ENCODE measurements at regions not wholly inside any gene's neighbourhood (a gene's known extent, or its start where the extent isn't known, plus 50 kb on each side); places are given as distances from the start of the nearest gene placed in this dataset.
"Not testable (repeated sequence)": the region's sequence is repeated elsewhere in the genome, so short reads cannot be mapped to it uniquely, and the experiment has no call there.

DNA sequence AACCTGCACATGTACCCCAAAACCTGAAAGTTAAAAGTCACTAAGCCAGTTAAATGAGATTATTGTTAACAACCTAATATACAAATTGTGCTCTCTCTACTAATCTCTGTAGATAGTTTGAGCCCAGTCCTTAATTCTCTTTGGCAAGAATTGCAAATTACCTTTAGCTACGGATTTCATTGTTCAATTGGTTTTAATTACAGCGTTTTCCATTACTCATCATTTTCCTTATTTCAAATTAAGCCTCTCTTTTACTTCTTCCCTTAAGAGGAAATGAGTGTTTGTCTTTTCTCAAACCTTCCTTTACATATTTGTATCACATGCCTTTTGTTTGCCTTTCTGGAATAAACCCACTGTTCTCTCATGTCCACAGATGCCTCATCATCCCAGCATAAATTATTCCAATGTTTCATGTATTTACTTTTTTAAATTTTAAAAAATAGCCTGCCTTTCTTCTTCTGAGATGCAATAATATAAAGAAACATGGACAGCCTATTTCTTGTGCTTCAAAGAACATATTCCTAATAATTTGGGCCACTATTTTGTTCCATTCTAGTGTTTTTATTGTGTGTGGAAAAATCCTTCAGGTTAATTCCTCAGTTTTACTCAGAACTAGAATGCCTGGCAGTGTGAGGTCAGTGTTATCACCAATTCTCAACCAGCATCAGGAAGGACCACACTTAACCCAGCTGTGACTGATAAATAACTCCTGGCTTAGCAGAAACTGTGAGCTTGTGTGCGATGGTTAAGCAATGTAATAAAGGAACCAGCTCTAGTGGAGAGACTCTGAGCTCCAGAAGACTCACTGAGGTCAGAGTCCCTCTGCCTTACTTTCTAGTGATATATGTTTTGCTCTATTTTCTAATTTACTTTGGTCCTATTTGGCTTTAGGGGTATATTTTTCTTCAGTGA, 600.5 kb downstream of the LTN1 start:
- no peak for DNase-seq

DNA sequence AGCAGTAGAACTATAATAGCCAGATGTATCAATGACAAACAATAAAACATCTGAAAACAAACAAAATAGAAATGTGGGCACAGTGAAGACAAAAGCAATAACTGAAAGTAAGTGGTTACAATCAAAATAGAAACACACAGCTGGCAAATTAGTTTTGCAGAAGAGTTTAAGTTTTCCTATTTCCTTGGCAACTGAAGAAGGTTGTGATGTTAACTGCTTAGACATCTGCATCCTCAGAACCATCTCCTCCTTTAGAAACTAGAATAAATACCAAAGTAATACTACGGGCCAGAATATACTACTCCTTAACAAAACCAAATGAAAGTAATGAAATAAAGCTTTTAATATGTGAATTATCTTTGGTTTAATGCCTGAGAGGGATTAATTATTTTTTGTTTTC, 605.5 kb downstream of the LTN1 start:
- DNase-seq, result no peak

DNA sequence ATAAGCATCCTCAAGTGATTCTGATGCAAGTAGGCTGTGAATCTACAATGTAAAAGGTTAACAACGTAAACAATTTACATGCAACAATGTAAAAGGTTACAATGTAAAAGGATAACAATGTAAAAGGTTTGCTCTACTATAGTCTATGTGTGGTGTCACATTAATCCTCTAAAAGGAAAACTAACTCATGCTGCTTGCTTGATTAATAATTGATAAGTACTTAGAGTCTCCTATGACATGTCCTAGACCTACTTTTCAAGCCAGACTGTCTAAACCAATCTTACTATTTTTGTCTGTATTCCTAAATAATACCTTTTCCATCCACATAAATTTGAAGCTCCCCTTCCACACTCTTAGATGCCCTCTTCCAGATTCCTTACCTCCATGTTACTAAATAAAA, 606.8 kb downstream of the LTN1 start:
- no peak for DNase-seq

DNA sequence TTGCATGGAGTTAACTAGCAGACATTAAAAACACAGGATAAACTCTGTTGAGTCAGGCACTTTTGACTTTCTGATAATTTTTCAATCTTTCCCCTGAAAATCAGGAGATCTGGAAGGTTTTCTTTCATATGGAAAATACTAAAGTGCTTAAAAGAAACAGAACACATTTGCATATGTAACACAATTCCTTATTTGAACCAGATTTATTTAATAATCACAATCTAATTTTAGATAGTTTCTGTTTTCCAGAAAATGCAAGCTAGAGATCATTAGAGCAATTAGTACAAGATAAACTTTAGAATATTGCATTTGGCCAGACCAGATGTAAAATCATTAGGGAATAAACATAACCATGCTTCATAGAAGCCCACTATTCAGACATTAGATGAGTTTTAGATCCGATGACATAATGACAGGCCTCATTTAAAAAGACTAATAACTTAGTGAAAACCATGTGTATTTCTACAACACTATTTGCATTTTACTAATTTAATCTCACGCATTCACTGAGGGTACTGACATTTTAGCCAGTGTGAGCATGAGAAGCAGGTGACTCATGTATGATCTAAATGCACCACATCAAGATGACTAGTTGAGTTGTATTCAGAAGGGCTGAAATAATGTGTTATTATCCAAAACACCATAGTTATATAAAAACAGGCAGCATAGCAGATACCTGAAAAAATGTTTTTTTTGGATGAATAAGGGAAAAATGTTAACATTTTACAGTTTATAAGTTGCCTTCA, 611.5 kb downstream of the LTN1 start:
- not testable (repeated sequence) for DNase-seq

DNA sequence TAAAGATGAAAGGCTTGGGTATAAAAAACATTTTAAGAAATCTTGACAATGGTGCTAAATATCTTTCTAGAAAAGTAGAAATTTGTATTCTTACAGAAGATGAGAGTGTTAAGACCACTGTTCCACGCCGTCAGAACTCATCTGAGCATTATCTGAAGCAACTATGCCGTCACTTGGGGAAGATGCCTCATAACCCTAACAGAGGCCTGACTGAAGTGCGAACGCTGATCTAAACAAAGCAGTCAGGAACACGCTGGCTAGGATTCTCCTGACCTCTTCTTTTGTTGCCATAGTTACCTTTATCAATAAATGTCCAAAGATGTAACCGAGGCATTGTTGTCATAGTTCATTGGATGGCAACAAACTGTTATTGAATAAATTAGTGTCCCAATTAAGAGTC, 612.4 kb downstream of the LTN1 start:
- no peak for DNase-seq

DNA sequence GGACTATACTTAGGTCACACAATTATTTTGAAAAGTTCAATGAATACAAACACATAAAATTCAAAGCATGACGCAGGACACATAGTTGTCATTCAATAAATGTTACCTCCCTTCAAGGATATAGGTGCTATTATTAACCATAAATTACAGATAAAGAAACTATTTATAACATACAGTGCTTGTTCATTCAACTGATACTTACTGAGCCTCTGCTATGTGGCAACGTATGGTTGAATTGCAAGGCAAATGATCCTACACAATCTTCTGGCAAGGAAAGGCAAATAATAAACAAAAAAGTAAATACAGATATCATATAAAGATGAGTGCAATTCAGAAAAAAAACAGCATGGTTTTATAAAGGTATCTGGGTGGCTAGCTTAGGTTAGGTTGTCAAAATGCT, 614.7 kb downstream of the LTN1 start:
- no peak for DNase-seq

DNA sequence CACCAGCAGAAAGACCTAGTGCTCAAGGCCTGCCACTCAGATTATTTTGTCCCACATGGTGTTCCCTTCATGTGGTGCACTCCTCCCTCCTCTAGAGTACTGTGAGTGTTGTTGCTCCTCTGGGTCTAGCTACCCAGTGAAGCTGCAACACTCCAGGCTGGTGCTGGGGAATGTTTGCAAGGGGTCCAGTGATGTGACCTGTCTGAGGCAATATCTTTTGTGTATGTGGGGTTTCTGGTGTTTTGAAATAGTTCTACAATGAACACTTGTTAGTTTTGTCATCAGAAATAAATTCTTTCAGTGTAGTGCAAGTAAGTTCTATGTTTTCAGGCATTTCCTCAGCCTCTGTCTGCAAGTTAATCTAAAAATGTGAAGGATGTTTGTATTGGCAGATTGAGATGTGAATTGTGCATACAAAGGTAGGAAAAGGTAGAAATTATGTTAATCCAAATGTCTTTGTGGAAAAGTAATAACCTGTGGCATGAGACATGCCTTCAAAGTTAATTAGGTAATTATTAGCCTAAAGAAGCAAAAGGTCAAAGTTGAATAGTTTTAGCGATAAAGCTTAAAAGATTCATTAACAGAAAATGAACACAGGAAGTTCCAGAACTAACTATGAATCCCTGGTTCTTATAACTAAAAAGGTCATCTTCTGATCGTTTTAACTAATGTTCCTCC, 616.8 kb downstream of the LTN1 start:
- no peak for DNase-seq

DNA sequence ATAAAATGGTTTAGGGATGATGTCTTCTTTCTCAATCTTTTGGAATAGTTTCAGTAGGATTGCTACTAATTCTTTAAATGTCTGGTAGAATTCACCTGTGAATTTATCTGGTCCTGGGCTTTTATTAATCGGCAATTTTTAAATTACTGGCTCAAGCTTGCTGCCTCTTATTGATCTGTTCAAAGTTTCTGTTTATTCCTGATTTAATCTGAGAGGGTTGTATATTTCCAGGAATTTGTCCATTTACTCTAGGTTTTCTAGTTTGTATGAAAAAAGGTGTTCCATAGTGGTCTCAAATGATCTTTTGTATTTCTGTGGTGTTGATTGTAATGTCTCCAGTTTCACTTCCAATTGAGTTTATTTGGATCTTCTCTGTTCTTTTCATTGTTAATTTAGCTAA, 617.8 kb downstream of the LTN1 start:
- DNase-seq, result no peak

DNA sequence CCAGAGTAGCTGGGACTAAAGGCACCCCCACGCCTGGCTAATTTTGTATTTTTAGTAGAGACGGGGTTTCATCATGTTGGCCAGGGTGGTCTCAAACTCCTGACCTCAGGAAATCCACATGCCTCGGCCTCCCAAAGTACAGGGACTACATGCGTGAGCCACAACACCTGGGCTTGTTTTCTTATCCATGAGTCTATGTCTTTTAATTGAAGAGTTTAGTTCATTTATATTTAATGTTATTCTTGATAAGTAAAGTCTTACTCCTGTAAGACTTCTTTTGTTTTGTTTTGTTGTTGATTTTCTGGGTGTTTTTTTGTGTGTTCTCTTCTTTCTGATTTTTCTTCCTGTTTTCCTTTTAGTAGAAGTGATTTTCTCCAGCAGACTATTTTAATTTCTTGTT, 621.0 kb downstream of the LTN1 start:
- DNase-seq, result no peak

DNA sequence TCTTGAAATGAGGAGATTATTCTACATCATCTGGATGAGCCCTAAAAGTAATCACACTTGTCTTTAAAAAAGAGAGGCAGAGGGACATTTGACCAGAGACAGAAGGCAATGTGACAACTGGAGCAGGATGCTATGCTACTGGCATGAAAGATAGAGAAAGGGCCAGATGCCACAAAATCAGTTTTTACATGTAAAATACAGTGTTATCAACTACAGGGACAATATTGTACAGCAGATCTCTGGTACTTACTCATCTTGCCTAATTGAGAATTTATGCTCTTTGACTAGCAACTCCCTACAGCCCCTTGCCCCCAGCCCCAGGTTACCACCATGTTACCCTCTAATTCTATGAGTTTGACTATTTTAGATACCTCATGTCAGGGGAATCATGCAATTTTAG, 633.4 kb downstream of the LTN1 start:
- DNase-seq, result no peak

DNA sequence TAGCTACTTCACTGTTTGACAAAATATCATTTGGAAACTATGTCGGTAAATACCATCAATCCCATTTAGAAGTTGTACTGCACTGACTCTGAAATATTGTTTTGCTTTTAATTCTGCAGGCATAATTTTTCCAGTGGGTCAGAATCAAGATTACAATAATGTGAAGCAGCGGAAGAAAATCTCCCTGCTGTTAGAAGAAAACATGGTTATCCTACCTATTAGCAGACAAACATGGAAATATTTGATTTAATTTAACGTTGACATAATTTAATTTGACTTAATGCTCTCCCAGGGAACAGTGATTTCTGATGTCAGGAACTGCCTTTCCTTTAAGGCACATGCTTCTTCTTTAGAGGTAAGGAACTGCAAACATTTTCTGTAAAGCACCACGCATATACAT, 634.0 kb downstream of the LTN1 start:
- no peak for DNase-seq

DNA sequence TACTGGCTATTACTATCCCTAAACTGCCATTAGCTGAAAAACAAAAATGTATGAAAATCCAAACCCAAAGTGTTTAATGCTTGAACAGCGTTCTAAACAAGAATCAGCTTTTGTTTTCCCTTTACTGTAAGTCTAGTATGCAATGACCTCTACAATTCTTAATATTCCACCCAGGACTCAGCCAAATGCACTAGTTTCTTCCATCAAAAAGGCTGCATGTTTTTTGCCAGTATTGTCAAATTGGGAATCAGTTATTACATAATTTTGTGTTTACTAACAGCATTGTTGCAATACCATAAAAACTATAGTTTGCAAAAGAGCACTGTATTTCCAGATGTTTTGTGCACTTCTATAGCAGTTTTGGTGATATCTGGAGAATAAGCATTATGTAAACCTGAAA, 634.5 kb downstream of the LTN1 start:
- DNase-seq, result no peak

DNA sequence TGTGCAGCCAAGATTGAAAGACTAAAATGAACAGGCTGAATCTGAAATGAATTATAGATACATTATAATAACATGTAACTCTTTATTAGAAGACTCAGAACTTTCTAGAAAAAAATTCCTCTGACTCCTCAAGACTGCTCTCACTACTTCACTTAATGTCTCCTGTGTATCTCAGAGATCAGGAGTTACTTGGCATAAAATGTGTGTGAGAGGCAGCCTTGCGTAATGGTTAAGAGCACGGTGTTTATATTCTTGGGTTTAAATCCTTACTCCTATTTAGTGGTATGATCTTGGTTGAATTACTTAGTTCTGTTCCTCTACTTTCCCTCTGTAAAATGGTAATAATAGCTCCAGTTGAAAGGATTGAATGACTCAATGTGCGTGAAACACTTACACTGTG, 634.9 kb downstream of the LTN1 start:
- no peak for DNase-seq

DNA sequence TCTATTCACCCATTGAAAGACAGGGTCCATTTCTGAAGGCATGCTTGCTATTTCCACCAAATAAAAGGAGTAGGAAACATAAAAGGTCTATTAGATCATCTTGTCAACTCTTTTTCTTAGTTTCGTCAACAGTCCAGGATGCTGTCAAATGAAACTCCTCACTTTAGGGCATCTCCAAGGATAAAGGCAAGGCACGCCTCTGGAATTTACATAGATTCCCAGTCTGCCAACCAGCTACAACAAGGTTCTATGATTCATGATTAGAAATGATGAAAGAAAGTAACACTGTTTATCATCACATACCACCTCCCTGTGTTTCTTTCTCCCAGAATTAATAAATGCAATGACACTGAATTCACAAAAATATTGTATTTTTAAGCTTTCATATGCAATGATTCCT, 636.3 kb downstream of the LTN1 start:
- no peak for DNase-seq

DNA sequence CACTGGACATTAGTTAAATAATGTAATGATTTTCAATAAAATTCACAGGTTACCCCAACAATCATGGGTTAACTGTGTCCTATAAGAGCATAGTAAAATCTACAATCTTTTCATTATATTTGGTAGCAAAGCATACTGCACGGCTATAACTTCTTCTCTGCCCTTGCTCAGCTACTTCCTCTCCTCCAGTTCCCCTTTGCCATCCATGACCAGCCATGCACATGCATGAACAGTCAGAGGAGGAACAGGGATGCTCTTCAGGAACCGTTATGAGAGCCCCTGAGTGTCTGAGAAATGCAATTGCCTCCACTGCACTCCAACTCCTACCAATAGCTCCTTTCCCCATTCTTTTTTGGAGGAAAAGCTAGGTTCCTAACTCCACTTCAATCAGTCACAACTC, 646.7 kb downstream of the LTN1 start:
- no peak for DNase-seq

DNA sequence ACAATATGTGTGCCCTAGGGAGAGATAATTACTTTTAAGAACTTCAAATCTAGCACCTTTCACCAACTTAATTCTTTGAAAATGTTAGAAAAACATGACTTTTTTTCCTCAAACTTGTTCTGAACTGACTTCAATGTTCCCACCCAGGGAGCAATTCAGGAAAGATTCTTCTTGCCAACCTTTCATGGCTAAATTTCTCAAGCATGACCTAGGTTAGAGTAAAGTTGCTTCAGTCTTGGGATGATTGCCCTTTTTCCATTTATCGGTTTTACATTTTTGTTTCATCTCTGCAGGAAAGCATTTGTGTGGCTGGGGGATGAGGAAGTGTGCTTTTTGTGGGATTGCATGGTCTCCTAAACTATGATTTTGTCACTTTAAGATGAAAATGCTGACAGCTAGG, 647.7 kb downstream of the LTN1 start:
- DNase-seq, result no peak

DNA sequence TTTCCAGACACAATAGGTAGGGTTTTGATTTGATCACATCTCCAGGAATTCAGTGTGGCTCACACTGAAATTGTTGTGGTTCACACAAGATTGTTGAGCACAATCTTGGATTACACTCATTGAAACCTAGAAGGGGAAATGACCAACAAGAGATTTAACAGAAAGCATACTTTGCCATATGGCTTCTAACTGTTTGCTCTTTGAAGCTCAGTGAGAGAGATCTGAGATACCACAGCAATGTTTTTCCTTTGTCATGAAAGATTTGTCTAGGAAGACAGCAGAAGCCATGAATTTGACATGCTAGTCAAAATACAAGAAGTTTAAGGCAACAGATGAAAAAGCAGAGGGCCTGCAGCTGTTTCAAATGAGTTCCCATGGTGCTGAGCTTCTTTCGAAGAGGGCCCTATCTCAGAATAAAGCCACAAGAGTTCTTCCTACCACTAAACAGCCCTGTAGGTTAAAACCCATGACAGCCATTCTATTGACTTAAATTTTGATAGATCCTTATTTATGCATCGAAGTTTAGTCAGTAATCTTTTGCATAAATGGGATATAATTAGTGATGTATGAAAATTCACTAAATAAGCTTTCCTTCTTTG, 650.4 kb downstream of the LTN1 start:
- no peak for DNase-seq

DNA sequence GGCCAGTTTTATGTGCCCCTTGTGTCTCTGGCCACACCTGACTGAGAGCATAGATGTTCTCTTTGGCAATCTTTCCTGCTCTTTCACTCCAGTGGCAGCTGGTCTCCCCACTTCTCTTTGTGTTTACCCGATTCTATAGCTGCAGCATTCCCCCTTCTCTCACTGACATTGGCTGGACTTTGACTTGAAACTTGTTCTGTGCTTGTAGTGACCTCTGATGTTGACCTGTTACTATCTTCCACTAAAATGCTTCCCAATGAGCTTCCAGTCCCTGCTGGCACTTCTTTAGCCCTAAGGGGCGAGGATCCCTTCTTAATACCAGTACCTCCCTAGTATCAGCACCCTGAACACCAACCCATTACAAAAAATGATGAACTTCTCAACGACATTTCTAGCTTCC, 653.3 kb downstream of the LTN1 start:
- DNase-seq, result no peak

DNA sequence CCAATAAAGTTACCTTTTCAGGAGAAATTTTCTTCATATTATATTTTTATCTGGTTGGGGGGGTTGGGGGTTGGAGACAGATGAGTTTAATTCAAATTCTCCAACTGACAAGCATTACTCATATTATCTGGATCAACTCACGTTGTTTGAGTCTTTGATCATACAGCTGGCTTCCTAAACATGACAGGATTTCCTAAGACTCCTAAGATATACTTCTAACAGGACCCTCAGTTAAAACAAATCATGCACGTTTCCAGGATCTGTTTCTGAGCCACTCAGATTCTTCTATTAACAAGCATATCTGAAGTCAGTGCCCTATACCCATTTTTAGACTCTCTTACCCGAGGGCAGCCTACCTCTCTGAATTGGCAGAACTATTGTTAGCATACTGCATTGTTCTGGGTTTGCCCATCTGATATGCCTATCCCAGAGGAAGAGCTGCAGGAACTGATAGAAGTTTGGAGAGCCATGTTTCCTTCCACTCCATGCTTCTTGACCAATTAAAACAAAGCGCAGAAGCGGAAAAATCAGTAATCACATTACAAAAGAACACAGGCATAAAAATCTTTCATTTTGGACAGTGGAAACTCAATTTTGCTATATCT, 653.9 kb downstream of the LTN1 start:
- DNase-seq, result no peak

DNA sequence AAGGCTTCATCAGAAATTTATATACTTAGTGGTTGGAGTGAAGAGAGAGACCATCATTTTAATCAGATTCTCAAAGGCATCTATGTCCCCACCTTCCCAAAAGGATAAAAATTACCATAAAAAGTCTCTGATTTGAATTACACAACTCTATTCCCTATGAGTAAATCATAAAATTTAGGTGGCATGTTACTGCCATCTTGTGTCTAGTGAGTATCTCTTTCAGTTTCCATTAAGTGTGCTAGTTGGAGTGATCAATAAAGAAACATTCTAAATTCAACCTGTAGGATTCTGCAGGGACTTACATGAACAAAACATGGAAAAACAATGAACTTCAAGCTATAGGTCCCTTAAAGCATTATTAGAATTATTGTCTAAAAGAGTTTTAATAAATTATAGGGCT, 655.4 kb downstream of the LTN1 start:
- peak; percentile 6 for DNase-seq

DNA sequence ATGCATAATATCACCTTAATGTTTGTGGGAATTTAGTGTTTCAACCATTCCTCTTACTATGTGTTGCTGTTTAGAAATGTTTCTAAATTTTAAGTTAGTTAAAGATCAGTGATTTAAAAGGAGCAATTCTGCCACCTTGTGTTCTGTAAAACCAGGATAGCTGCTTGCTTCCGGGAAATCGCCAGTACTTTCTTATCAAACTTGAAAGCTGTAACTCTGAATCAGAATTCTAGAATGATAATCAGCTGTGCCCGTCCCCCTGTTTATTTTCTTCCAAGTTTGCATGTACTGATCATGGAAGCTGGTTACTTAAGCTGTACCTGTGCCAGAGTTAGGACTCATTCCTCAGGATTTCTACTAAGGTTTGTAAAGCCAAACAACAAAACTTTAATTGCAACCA, 656.4 kb downstream of the LTN1 start:
- DNase-seq, result no peak

DNA sequence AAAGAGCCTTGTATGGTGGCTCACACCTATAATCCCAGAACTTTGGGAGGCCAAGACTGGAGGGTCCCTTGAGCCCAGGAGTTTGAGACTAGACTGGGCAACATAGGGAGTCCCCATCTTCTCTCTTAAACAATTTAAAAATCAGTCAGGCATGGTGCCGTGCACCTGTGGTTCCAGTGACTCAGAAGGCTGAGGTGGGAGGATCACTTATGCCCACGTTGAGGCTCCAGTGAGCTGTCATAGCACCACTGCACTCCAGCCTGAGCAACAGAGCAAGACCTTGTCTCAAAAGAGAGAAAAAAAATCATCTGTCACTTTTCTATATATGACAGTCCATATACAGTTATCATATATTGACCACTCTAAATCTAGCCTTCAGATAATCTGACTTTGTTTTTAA, 658.3 kb downstream of the LTN1 start:
- DNase-seq, result no peak

DNA sequence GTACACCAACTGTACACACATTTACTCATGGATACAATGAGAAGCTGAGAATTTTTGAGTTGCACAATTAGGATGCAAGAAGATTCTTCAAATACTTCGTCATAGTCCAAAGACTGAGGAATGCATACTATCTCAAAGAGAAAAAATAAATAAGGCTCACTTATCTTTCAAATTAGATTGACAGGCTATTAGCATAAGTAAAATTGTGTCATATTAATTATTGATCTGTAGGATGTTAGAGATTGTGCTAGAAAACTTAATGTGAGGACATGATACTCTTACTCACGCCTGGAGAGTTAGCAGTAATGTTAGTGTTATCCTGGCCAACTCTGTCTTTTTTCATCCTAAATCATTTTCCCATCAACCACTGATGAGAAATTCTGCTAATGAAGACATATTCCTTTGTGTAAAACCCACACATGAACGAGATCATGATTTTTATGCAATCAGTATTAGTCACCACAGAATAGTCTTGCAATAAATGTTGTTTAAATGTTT, 659.0 kb downstream of the LTN1 start:
- DNase-seq, result no peak

Data from activated CD4-positive, alpha-beta T cell treated with anti-CD3 and anti-CD28 coated beads, Interleukin-10, Interleukin-2, amounts not matched to agents 100 ng/mL and 50 ng/mL, durations not matched to agents 16 hours and 8 hours (primary cell).